ENCODE measurements at regions not wholly inside any gene's neighbourhood (a gene's known extent, or its start where the extent isn't known, plus 50 kb on each side); places are given as distances from the start of the nearest gene placed in this dataset.
"Not testable (repeated sequence)": the region's sequence is repeated elsewhere in the genome, so short reads cannot be mapped to it uniquely, and the experiment has no call there.

GRCh38 chr21:5222996-5223782 is 5298.2 kb upstream of the TPTE start:
- TF ChIP-seq, protein P1, sequence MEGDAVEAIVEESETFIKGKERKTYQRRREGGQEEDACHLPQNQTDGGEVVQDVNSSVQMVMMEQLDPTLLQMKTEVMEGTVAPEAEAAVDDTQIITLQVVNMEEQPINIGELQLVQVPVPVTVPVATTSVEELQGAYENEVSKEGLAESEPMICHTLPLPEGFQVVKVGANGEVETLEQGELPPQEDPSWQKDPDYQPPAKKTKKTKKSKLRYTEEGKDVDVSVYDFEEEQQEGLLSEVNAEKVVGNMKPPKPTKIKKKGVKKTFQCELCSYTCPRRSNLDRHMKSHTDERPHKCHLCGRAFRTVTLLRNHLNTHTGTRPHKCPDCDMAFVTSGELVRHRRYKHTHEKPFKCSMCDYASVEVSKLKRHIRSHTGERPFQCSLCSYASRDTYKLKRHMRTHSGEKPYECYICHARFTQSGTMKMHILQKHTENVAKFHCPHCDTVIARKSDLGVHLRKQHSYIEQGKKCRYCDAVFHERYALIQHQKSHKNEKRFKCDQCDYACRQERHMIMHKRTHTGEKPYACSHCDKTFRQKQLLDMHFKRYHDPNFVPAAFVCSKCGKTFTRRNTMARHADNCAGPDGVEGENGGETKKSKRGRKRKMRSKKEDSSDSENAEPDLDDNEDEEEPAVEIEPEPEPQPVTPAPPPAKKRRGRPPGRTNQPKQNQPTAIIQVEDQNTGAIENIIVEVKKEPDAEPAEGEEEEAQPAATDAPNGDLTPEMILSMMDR (conservative IDR thresholded peaks at IDR 0.05) = not testable (repeated sequence)
- TF ChIP-seq ZFX (IDR thresholded peaks at IDR 0.05) = not testable (repeated sequence)
